NCI-H146 treated with DMSO at 0.1 percent for 48 hours (cell line): ENCODE measurements at regions not wholly inside any gene's neighbourhood (a gene's known extent, or its start where the extent isn't known, plus 50 kb on each side); places are given as distances from the start of the nearest gene placed in this dataset.
"Not testable (repeated sequence)": the region's sequence is repeated elsewhere in the genome, so short reads cannot be mapped to it uniquely, and the experiment has no call there.

Experiments
- DNase-seq: peaks from one replicate; lab custom pipeline; 2025; ENCODE audit not compliant: unreplicated experiment; lab: John Stamatoyannopoulos, UW

DNA sequence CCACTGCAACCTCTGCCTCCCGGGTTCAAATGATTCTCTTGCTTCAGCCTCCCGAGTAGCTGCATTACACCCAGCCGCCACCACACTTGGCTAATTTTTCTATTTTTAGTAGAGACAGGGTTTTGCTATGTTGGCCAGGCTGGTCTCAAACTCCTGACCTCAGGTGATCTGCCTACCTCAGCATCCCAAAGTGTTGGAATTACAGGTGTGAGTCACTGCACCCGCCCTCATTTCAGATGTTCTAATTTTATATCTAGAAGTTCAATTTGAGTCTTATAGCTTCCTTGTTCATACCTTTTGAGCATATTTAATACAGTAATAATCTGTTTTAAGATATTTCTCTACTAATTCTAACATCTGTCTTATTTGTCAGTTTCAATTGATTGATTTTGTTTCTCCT lies 159.1 kb downstream of the CYB561 start:
- not testable (repeated sequence) for DNase-seq

DNA sequence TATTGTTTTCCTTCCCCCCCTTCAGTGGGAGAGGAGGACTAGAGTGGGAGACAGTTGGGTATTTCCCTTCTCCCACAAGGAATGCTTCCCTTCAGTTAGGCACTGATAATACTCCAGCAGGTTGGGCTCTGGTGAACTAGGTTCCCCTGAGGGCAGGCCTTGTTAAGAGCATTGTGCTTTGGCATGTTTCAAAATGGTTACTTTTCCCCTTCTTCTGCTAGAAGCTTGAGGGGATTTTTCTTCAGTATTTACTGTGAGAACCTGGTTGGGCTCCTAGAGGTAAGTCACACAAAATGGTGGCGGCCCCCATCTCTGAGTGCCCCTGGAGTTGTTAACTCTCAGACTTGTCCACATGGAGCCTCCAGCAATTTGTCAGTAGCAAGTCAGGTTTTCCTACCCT lies 156.2 kb downstream of the CYB561 start:
- DNase-seq, result no peak

DNA sequence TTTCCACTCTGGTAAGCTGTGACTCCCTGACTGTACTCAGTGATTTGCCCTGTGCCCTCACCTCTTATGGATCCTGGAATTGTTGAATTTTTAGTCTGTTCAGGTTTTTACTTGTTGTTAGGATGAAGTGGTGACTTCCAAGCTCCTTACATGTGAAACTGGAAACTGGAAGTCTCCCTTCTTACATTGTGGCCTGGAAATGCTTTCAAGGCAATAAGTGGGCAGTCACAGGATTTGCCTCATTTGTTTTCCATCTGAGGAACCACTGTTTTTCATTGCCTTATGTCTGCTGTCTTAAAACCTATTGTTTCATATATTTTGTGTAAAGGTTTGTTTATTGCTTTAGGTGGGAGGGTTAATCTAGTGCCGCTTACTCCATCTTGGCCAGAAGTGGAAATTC lies 155.8 kb downstream of the CYB561 start:
- DNase-seq, result no peak

DNA sequence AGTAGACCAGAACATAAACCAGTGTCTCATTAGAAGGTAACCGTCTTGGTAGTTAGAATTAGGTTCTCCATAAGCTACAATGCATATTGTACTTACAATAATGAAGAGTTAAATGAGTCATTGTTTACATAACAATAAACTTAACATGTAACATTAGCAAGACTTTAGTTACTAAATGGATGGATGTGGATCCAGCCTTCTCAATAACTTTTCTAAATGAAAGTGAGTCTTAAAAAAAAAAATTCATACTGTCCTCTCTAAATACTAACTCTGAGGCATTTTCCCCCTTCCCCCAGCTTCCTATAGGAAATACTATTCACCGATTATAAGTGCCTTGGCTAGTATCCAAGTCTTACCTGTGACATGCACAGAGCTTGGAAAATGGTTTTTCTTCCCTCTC lies 155.3 kb downstream of the CYB561 start:
- DNase-seq, result no peak

DNA sequence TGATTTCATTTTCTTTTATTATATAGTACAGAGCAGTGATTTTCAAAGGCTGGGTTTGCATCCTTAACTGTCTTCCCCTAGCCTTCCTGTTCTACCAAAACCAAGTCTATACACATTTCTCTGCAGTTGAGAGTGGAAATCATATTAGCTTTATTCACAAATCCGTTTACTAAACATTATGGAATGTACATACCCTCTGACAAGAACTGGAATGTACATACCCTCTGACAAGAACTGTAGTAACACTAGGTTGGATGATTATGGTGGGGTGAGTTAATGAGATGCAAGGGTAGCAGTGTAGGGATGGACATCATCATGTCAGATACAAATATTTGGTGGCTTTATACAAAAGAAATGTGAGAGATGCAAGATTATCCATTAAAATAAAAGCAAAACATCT lies 154.8 kb downstream of the CYB561 start:
- DNase-seq, result no peak

DNA sequence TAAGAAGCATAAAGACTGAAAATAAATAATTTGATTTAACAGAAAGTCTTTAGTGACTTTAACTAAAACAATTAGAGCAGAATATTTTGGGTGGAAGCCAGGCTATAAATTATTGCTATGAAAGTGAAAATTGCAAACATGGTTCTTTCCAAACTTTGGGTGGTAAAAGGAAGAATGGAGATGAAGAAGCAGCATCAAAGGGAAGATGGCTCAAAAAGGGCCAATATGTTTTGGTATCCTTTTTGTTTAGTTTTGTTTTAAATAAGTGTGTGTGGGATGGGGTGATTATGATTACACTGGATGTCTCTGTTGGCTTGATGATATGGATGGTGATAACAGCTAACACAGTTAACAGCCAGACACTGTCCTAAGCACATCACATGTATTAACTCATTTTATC lies 153.7 kb downstream of the CYB561 start:
- DNase-seq, result no peak

DNA sequence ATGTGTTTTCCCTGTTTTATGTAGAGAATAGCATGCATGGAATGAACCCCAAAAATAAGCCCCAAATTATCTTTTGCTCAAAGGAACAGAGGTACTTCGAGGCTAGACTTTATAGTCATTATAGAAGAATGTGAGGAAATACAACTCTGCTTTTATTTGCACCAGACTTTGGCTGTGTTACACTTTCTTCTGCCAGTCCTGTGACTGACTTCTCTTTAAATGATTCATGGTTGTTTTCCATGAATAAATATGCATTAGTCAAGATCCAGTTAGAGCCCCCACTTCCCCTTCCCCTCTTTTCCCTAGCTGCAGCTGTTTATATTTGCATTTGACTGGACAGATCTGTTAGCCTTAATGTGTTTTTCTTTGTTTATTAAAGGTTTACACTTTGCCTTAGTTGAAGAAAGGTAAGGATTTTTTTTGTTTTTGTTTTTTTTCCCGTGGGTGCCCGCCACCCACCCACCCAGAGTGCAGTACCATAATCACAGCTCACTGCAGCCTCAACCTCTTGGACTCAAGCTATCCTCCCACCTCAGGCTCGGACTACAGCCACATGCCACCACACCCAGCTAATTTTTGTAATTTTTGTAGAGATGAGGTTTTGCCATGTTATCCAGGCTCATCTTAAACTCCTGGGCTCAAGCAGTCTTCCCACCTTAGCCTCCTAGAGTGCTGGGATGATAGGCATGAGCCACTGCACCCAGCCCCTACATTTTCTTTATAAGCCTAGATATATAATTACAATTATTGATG lies 152.6 kb downstream of the CYB561 start:
- no peak for DNase-seq

DNA sequence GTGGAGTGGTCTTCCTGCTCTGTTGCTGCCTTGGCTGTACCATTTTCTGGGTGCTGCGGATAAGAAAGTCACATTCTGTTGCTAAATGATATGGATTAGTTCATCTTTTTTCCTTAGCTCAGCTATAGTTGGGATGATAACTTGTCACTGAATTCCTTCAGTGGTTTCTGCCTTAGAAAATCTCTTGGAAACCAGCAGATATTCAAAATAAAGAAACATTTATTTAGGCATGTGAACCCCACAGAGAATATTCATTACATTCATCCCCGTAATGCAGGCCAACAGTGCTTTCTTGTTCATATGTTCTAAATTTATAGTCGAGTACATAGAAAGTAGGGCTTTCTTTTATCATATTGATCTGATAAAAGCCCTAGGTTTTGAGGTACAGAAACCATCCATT lies 151.3 kb downstream of the CYB561 start:
- no peak for DNase-seq

DNA sequence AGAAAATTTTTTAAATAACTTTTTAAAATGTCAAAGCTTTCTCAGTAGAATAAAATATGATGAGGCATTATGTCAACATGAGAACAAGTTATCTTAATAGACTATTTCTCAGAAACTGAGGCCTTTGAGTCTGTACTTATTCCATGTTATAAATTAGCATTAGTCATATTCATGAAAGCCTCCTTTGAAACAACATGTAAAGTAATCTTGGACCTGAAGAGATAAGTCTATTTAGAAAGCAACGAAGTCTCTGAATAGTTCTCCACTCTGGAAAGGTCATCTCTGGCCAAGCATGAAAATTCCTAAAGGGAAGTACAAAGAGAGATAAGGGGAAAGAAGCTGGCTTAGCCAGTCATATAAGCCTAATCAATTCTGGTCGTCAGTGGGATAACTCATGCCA lies 150.8 kb downstream of the CYB561 start:
- DNase-seq, result no peak

DNA sequence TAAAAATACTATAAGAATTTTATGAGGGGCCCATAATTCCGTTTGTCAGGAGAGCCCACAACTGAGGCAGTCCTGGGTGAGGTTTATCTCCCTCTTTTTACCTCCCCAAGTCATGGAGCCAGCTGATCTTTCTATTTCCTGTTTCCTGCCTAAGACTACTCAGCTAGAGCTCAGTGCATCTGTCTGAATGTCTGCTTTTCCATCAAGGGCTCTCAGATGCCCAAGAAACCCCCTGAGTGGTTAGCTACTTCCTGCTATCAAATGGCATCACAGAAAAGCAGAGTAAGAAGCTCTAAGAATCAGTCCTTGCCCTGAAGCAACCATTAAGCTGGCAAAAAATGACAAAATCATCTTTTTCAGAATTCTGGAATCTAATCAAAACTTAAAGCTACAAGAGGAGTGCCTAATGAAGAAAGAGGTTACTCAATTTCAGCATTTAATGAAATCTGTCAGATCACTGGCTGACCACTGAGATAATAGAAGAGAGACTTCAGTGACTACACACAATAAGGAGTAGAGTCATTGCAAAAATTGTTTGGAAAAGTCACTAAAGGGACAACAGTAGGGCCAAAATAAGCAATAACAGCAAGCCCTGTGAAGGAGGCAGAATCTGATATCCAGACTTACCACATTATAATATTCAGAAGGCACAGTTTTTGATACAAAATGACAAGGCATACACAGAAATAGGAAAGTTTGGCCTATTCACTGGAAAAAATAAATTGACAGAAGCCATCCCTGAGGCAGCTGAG lies 150.1 kb downstream of the CYB561 start:
- DNase-seq, result no peak

DNA sequence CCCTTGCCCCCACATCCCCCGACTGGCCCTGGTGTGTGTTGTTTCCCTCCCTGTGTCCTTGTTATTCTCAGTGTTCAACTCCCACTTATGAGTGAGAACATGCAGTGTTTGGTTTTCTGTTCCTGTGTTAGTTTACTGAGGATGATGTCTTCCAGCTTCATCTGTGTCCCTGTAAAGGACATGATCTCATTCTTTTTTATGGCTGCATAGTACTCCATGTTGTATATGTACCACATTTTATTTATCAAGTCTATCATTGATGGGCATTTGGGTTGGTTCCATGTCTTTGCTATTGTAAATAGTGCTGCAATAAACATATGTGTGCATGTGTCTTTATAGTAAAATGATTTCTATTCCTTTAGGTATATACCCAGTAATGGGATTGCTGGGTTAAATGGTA lies 147.2 kb downstream of the CYB561 start:
- DNase-seq, result not testable (repeated sequence)

DNA sequence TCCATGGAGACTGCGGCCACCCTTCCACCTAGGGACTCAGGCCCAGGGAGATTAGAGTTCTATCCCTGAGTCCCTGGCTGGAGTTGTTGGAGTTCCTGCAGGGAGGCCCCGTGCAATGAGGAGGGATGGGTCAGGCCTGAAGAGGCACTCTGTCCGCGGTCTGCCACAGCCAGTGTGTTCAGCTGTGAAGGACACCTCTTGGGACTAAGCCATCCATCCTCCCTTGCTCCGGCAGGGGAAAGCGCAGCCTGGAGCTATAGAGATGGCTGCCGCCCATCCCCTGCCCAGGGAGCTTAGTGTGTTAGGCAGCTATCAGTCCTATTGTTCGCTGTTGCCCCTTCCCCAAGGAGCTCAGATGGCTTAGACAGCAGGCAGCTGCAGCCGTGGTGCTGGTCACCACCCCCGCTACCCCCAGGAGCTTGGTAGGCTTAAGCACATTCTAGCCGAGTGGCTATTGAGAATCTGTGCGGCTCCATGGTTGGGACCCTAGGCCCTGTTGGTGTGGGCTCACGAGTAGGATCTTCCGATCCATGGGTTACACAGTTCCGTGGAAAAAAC lies 141.3 kb downstream of the CYB561 start:
- no peak for DNase-seq

DNA sequence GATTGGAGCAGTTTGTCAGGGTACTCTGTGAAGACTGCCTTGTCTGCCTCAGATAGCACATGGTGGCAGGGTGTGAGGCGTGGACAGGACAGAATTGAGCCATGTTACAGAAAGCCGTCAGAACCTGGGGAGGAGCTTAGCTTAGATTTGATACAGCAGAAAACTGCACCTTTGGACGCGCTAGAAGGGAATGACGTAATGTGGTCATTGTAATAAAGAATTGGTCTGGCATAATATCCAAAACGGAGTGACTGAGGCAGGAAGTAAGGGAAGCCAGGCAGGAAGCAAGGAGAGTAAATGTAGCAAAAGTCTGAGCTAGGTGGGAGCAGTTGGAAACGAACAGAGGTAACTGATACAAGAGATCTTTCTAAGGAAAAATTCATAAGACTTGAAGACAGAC lies 140.2 kb downstream of the CYB561 start:
- no peak for DNase-seq

DNA sequence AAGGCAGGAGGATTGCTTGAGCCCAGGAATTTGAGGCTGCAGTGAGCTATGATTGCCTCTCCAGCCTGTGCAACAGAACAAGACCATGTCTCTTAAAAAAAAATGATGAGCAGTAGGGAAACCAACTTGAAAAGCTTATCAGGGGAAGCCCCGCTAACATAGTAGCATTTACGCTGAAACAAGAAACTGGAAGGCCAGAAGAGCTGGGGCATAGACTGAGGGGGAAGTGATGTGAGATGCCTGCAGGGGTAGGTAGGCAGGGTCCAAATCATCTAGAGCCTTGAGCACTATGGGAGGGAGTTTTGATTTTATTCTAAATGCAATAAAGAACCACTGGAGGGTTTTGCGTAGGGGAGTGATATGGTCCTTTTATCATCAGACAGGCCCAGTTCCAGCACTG lies 139.3 kb downstream of the CYB561 start:
- no peak for DNase-seq

DNA sequence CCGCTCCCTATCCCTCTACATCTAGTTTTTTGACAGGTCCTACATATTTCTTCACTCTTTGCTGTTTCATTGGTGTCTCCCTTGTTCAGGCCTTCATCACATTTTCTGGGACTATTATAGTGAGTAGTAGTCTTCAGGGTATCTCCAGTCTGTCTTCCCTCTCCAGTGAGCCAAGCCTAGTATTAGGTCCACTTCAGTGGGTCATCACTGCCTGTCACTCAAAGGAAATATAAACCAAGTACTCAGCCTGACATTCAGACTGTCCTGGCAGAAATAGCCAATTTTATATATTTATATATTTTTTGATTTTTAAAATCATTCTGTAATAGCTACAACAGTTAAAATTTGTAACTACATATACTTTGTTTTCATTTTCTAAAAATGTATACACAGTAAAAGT lies 137.8 kb downstream of the CYB561 start:
- DNase-seq, result no peak

DNA sequence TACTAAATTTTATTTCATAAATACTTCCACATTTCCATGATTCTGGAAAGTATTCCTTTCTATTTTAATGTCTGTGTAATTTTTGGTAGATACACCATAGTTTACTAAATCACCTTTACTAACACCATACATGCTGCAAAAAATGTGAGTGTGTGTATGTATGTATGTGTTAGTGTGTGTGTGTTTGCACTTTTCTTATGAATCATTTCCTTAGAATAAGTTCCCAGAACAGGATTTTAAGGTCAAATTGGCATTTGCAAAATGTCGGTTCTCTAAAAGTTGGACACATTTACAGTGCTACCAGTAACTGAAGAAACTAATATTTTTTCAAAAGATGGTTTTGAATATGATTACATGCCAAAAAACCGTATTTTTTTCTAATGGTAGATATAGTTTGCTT lies 137.1 kb downstream of the CYB561 start:
- no peak for DNase-seq

DNA sequence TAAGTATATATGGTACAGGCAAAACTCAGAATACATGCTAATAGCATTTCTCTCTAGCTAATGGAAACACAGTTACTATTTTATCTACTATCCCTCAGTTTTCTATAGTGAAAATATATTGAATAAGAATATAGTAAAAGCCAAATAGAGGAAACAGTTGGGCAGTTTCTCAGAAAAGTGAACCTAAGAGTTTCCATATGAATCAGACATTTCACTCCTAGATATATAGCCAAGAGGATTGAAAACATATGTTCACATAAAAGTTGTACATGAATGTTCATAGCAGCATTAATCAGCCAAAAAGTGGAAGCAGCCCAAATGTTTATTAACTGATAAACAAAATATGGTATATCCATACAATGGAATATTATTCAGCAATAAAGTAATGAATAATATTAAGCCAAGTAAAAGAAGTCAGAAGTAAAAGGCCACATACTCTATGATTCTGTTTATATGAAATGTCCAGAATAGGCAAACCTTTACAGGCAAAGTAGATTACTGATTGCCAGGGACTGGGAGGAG lies 134.6 kb downstream of the CYB561 start:
- DNase-seq, result no peak

DNA sequence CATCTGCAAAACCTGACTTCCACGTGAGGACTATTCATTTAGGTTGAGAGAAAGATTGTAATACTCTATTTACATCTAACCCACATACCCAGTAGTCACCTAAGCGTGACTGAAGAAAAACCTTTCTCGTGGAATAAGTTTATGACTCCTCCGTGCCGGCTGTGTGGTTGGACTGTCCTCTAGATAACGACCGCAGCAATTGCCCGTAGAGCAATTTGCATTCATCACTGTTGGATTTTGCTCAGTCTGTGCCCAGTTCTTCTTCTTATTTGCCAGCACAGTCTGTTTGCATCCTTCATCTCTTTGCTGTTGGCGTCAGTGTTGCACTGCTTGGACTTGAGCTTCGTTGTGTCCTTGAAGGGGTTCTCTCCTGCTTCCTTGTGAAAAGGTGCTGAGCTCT lies 131.3 kb downstream of the CYB561 start:
- no peak for DNase-seq

DNA sequence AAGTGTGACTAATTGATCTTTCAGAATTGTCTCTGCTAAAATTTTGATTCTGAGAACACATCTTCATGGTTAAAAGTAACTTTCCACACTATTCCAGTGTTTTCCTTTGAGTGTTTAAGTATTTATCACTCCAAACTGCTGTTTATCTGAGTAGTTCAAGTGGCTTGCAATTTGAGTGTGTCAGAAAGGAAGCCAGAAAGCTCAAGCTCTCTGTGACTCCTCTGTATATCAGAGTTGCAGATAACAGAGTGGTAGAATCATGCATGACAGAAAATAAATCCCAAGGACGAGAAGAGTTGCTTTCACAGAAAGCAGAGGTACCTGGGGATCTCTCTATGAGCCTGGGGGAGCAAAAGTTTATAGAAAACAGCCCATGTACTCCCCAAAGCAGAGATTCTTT lies 130.0 kb downstream of the CYB561 start:
- no peak for DNase-seq

DNA sequence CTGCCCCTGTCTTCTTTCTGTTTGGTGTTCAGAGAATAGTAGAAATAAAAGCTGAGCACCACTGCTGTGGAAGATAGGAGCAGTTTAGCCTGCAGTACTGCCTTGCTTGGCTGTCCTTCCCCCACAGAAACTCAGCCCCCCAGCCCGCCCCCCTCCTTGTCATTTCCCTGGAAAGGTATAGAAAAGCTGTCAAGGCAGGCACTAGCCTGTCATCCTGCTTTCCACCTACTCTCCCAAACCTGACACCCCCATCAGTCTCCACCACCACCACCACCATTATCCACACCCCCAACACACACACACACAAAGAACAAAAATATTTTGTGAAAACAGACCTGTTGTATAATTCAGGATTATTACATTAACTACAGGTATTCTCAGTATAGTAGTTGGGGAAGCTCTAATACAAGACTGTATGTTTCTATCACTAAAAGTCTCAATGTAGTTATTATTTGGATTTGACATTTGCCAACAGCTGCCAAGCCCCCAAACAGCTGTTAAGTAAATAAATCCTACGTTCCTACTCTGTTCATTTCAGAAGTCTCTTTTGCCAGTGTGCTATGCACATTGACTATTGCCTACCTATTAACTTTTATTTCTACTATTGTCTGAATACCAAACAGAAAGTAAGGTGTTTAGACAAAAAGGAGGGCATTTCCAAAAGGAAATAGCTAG lies 128.8 kb downstream of the CYB561 start:
- no peak for DNase-seq

DNA sequence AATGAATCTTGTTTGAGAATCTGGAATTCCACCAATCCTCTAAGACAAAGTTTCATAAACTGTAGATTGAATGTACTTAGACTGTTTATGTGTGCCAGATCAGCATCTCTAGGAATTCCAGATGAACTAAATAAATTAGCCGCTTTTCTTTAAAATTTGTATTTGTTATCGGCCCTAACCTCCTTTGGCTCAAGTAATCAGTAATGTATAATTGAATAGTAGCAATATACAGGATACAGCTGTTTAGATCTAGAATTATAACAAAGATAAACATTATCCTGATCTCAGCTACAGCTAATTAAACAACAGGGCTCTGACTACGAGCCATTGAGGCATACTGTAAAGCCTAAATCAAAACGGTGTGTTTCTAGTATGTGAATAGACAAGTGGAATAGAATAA lies 120.3 kb downstream of the CYB561 start:
- DNase-seq, result no peak

DNA sequence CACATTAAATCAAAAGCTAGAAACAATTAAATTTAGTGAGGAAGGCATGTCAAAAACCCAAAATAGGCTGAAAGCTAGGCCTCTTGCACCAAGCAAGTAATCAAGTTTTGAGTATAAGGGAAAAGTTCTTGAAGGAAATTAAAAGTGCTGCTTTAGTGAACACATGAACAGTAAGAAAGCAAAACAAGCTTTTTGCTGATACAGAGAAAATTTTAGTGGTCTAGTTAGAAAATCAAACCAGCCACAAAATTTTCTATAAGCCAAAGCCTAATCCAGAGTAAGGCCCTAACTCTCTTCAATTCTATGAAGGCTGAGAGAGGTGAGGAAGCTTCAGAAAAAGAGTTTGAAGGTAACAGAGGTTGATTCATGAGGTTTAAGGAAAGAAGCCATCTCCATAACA lies 116.2 kb downstream of the CYB561 start:
- DNase-seq, result no peak
